NCI-H1694 (cell line): ENCODE measurements at regions not wholly inside any gene's neighbourhood (a gene's known extent, or its start where the extent isn't known, plus 50 kb on each side); places are given as distances from the start of the nearest gene placed in this dataset.

Source experiments
- DNase-seq: peaks from one replicate; lab custom pipeline; 2025; lab: John Stamatoyannopoulos, UW

DNA sequence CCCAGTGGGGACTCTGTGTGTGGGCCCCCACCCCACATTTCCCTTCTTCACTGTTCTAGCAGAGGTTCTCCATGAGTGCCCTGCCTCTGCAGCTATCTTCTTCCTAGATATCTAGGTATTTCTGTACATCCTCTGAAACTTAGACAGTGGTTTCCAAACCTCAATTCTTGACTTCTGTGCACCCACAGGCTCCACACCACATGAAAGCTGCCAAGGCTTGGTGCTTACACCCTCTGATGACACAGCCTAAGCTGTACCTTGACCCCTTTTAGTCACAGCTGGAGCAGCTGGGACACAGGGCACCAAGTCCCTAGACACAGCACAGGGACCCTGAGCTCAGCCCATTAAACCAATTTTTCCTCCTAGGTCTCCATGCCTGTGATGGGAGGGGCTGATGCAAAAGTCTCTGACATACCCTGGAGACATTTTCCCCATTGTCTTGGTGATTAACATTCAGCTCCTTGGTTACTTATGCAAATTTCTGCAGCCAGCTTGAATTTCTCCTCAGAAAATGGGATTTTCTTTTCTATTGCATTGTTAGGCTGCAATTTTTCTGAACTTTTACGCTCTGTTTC, 304.5 kb downstream of the OTOL1 start:
- DNase-seq: no peak

DNA sequence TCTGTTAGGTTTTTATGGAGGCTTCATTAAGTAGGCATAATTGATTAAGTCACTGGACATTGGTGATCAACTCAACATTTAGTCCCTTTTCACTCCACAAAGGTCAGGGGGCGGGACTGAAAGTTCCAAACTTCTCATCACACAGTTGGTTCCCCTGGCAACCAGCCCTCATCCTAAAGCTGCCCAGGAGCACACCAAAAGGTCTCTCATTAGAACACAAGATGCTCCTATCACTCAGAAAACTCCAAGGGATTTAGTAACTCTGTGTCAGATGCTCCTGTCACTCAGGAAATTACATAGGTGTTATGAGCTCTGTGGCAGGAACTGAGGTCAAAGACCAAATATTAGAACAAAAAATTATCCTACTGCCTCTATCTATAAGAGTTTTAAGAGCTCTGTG, 321.5 kb downstream of the OTOL1 start:
- no peak for DNase-seq

DNA sequence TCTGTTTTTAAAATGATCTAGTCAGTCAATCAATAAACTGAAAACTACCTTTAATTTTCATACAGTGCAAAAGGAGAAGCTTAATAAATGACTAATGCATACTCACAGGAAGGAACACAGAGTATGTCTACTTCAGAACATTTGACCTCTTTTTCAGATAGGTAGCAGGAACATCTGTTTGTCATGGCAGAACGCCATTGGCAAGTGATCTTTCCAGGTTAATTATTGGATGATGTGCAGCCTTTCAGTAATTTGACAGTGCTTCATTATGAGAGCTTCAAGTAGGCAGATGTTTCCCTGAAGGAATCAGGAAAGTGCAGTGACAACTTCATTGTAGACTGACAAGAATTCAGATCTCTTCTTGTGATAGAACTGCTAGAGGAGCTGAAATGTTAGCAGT, 325.0 kb downstream of the OTOL1 start:
- DNase-seq: no peak

DNA sequence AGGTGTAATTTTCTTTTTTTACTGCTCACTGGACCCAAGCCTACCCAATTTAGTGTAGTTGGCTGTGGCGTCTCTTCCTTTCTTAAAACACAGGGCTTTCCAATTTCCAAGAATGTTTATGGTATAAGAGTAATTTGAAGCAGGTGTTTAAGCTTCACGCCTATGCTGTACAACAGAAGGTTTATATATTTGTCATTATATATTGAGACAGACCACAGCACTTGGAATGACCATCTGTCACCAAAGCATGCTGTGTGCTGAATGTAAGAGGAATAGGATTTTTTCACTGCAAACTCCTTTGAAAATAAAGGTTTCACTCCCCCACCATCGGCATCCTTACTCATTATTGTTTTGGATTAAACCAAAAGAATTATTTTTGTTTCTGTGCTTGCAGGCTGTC, 325.7 kb downstream of the OTOL1 start:
- peak; percentile 17 for DNase-seq

DNA sequence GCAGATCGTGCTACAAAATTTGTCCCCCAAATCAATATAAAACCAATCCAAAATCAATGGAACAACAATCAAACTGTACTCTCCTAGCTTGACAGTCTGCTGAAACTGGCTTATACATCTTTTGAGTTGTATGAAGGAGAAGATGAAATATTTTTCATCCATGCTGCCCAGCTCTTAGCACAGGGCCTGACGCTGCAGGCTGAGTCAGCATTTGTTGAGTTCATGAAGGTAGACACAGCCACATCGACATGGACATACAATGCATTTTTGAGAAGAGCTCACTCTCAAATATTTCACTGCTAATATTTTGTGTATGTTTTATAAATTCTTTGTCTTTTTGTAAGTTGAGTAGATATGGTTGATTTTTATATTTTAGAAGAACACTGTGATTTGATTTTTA, 327.3 kb downstream of the OTOL1 start:
- DNase-seq: no peak

DNA sequence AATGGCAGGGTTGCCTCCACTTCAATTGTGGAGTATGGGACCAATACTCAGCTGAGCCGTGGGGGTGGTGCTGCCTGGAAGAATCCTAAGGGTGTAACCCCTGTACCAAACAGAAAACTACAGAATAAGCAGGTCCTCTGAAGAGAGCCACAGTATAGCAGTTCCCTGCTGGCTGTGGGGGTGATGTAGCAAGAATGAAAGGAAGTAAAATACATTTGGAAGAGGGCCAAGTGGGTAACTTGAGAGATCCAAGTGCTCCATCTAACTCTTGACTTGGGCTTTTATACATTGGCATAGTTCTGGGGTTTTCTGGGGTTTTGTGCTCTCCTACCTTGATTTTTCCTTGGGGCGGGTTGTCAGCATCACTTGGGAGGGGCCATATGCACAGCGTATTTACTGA, 341.4 kb downstream of the OTOL1 start:
- no peak for DNase-seq

DNA sequence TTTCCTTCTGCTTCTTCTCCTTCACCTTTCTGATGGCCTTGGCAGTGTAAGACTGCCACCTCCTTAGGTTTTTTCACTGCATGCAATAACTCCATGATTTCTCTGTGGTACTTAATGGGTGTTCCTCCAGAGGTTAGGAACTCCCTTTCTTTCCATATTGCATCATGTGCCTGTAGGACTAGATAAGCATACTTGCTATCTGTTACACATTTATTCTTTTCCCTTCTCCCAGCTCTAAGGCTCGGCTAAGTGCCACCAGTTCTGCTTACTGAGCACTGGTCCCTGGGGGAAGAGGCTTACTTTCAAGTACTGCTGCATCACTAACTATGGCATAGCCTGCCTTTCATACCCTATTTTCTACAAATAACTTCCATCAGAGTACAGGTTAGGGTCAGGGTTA, 351.8 kb downstream of the OTOL1 start:
- no peak for DNase-seq

DNA sequence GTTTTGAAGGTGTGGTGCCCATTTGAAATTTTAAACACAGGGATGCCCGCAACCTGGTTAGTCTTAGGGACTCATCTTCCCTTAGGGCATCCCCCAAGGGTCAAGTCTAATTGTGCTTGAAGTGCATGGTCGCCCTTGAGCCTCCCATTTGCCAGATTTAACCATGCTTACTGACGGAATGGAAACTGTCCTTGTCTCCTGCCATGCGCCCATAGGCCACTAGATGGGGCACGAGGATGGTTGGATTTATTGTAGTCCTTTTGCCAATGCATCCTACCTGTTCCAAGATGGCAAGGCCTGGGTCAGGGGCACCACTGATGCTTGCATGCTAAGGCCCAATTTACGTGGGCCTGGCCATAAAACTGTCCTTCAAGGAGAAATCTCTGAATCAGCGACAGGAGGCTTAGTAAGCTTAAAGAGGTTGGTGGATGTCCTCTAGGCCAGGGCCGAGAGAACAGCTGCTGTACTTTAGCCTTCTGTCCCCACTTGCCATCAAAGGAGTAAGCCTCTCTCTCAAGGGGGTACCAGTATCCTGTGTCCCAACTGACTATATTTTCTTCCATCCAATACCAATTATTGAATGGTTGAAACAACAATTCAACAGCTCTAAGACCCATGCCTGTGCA, 355.4 kb downstream of the OTOL1 start:
- DNase-seq: peak; percentile 42

DNA sequence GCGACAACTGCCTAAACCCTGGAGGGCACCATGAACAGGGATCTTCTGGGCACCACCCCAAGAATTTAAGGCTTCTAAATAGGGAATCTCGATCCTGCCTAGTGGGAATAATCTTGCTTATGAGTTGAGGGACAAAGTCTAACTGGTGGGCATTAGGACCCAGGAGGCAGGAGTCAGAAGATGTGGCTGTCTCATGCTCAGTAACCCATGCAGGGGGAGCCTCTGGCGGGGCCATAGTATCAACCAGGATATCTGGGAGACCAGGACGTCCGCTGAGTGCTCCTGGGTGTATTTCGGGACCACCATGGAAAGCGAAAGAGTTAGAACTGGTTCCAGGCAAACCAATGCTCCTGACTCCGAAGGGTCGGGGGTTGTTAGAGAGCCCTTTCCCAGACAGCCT, 356.1 kb downstream of the OTOL1 start:
- DNase-seq: no peak

DNA sequence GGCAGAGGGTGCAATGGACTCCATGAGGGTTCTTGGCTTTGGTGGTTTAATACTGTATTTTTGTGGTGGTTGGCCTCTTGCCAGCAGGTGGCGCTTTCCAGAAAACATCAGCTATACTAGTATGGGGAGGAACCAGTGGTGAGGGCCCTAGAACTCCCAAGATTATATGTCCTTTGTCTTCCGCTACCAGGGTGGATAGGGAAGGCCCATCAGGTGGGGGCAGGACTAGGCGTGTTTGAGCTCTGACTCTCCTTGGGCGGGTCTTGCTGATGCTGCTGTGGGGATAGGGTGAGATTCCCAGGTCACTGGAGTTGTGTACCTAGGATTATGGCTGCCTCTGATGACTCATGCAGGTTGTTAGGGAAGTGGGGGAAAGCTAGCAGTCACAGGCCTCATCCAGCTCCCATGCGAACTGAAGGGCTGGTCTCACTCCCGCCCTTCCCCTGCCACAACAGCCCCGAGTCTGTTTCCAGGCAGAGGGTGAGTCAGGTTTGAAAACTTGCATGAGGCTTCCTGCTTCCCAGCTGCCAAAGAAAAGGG, 357.7 kb downstream of the OTOL1 start:
- DNase-seq: no peak

DNA sequence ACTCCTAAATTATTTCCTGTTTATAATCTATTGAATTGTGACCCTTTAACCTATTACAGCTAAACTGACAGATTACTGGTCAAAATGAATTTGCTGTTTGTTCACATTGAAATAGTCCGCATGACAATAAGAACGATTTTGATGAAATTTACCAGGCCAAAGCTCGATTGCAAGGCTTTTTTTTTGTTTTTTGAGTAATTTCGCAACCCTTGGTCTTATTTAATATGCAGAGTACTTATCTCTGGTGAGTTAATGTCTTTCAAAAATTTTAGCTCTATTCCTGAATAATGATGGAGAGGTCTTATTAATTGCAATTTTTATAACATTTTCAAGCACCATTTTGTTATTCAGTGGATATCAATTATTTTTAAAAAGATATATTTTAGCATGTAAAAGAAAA, 362.4 kb downstream of the OTOL1 start:
- DNase-seq: no peak

DNA sequence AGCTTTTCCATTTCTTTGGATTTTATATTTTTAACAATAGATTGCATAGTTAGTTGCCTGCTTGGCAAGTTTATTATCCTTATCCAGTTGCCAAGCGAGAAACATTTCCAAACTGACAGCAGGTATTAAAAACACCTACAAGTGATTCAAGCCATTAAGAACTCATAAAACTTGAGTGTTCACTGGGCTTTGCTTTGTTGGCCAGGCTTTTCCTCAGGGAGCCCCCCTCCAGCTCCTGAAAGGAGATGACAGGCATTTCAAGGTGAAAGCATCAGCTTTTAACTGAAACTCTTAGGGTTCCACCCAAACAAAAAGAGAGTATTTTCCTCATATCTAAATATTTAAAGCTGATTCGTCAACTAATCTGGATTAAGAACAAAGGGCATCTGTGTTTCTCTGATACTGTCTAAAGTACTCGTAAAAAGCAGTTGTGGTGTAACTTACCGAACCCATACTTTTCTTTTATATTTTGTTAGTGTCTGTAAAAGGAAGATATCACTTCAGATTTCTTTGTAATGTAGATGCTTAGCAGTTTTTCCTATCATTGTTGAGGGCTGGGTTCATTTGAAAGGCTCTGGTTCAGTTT, 363.4 kb downstream of the OTOL1 start:
- no peak for DNase-seq

DNA sequence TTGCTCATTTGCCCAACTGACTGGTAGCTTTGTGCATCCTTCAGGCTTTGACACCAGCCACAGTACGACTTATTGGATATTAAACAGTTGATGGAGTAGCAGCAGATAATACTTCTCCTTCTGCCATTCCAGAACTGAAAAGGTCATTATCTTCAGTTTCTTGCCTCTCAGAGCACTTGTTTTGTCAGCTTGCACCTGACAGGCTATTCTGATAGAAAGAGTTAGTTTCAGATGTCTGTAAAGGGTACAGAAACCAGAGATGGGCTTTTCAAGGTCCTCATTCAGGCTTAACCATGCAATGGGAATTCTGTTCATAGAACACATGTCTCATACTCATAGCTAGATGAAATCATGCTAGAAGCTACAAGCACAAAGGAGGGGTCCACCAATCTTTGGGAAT, 367.2 kb downstream of the OTOL1 start:
- no peak for DNase-seq

DNA sequence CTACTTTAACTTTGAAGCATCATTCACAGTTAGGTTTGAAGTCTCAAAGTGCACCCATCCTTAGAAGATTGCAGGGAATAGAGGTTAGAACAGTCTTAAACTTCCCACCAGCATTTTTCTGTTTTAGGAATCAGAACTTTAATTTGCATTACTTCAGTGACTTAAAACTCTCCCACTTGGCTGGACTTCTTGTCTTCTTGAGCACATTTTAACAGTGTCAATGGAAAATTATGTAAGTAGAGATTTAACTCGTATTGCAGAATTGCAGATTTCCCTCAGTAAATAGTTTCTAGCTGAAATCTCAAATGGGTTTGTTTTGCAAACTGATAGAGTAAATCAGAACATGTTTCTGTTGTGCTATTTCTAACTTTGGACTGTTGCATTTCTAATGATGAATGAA, 369.6 kb downstream of the OTOL1 start:
- no peak for DNase-seq

DNA sequence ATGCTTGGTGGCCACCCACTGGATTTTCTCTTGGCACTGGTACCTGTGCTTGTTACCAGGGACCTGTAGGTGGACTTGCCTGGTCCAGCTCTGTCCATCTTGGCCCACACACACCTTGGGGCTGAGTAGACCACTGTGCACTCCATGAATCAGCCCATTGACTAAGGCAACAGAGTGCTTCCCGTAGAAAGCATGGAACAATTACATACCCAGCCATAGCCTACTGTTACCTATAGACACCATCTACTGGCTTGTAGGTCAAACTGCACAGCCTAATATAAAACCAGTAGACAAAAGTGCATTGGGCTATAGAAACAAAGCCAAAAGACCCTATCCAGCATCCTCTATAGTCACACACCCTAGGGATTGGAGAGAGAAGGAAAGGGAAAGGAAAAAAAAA, 378.9 kb downstream of the OTOL1 start:
- no peak for DNase-seq

DNA sequence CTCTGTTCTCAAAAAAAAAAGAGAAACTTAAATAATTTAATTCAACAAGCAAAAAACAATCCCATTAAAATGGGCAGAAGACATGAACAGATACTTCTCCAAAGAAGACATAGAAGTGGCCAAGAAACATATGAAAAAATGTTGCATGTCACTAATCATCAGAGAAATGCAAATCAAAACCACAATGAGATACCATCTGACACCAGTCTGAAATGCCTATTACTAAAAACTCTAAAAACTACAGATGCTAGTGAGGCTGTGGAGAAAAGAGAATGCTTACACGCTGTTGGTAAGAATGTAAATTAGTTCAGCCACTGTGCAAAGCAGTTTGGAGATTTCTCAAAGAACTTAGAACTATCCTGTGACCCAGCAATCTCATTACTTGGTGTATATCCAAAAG, 382.9 kb downstream of the OTOL1 start:
- no peak for DNase-seq

DNA sequence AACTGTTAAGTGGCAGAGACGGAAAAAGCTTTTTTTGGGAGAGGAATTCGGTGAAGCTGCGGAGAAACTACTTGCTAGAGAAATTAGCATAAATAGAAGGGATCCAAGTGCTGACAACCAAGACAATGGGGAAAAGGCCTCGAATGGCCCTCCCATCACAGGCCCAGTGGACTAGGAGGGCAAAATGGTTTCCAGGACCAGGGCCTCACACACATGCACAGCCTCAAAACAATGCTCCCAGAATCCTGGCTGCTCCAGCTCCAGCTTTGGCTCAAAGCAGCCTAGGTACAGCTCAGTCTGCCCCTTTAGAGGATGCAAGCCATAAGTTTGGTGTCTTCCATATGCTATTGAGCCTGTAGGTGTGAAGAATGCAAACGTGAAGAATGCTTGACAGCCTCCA, 388.2 kb downstream of the OTOL1 start:
- DNase-seq: no peak

DNA sequence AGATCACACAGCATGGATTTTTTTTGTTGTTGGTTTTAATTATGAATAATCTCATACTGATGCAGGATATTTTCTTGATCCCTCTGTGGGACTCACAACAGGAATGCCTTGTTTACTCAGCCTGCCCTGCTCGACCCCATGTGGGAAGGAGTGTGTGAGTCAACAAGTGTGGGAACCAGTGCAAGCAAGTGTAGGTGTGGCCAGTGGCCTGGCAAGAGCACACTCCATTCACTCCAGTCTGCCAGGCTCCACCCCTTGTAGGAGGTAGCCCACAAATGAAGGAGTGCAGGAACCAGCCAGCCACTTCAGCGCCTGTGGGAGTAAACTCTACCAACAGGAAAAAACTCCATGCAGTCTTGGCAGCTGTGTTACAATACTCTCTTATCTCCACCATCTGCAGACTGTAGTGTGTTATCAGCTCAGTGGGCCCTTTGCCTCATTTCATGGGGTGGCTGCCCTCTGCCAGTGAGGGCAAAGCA, 393.6 kb downstream of the OTOL1 start:
- DNase-seq: no peak

DNA sequence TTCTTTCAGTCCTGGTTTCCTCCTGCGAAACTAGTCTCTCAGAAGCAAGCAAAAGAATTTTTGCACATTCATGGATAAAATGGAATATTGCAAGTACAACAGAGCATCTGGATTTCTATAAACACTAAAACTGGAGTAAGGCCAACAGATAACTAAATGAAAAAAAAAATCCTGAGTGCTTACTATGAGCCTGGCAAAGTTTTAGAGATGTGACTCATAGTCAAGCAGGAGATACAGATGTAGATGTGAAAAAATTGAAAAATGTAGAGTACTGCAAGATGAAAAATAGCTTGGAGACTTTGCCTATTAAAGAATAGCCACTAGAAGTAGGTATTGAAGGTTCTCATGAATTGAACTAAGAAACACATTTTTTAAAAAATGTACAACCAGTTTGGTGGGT, 397.4 kb downstream of the OTOL1 start:
- no peak for DNase-seq

DNA sequence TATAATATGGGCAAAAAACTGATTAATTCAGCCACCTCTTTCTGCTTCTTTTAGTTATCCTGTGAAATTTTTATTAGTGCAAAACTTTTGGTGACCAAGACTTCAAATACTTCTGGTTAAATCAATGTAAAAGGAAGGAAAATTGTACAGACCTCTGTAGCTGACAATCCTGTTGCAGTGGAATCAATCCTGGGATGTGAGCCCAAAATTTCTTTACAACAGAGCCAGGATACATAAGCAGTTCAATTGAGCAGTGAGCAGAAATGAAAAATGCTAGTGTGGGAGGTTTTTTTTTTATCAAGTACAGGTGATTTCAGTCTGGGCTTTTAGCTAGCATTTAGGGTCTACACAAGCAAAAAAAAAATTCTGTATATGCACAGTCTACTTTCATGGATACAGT, 398.0 kb downstream of the OTOL1 start:
- DNase-seq: no peak

DNA sequence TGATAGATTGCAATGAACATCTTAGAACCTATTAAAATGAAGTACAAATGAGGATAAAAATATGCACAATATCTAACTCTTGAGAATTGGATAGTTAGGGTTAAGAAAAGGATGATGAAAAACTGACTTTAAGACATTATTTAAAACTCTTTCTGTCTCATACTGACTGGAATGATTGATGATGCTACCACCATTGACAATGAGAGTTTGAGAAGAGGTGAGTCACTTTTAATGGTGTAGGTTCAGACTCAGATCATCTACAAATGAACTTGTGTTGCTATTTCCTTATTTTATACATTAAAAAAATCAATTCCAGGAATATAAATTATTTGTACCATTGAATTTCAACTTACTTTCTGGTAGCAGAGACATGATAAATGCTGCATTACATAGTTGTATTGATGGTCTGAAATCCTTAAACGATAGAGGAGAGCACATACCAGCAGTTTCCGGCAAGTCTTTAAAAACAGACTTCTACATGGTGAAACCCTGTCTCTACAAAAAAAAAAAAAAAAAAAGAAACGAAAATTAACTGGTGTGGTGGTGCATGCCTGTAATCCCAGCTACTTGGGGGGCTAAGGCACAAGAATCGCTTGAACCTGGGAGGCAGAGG, 409.0 kb downstream of the OTOL1 start:
- DNase-seq: no peak

DNA sequence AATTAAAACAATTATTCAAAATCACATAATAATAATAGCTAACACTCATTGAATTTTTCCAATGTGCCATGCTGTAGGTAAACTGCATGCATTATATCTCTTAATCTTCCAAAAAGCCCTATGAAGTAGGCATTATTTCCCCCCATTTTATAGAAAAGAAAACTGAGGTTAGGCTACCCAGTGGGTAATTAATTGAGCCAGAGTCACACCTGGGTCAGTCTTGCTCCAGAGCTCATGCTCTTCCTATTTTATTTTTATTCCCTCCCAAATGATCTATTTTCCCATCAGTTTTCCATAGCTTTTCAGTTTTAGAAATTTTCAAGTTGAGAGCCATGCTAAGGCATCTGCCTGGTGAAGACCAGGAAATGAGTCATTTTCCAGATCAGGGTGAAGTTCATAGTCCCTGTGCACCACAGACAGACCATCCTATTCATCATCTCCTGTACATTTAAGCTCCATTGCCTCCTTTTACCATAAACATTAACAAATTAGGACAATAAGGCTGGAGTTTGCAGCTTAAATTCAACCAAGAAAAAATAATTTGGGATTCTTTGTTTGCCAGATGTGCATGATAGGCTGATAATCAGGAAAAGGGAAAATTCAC, 417.3 kb downstream of the OTOL1 start:
- DNase-seq: no peak
